CD4-positive, alpha-beta T cell (primary cell): ENCODE measurements at regions not wholly inside any gene's neighbourhood (a gene's known extent, or its start where the extent isn't known, plus 50 kb on each side); places are given as distances from the start of the nearest gene placed in this dataset.

Source experiments
- ATAC-seq: fragments of 200-7000 bp; cut with Tn5 transposase; one replicate; pipeline ENCODE4 v1.10.0; 2022; ENCODE audit warnings: mild to moderate bottlenecking; ENCODE audit not compliant: poor library complexity
- CTCF ChIA-PET: fragments of 350-600 bp; sonication (Branson Sonifier 250); formaldehyde crosslinking; loops from one replicate; lab custom pipeline; 2021; ENCODE audit warnings: antibody characterized with exemption, inconsistent platforms; lab: Charles Lee
- POLR2A ChIA-PET: fragments of 350-600 bp; sonication (Branson Sonifier 250); formaldehyde crosslinking; loops from one replicate; lab custom pipeline; 2021; ENCODE audit warnings: antibody characterized with exemption, inconsistent platforms; lab: Charles Lee
- DNase-seq, 14 experiments: peaks; one replicate each; pipeline ENCODE4 v3.0.0-alpha.2; 2013 to 2020; ENCODE audit warnings: mixed read lengths in 2 of 14
- H3K27ac ChIP-seq, 2 donors: one replicate each; pipeline versions ENCODE4 v1.5.1 to v1.7.0; 2013; ENCODE audit warnings: low read length in 2 of 2, low read depth in 1 of 2, mild to moderate bottlenecking in 1 of 2
- H3K27me3 ChIP-seq, 2 experiments: 1 replicate in 1 of 2; 2 replicates in 1 of 2; pipeline versions ENCODE4 v1.6.1 to v1.7.0; 2013; ENCODE audit warnings: low read length in 2 of 2, control low read depth in 1 of 2, mild to moderate bottlenecking in 1 of 2, moderate library complexity in 1 of 2; ENCODE audit not compliant: insufficient read depth in 2 of 2, control insufficient read depth in 1 of 2
- H3K36me3 ChIP-seq: one replicate; pipeline ENCODE4 v1.6.1; 2013; ENCODE audit warnings: low read length, control low read depth; ENCODE audit not compliant: insufficient read depth
- H3K4me1 ChIP-seq: one replicate; pipeline ENCODE4 v1.6.1; 2013; ENCODE audit warnings: low read length, control low read depth; ENCODE audit not compliant: insufficient read depth
- H3K4me3 ChIP-seq: one replicate; pipeline ENCODE4 v1.5.1; 2013; ENCODE audit warnings: mild to moderate bottlenecking, low read length, moderate library complexity
- H3K9me3 ChIP-seq, 2 experiments: 1 replicate in 1 of 2; 2 replicates in 1 of 2; pipeline versions ENCODE4 v1.6.1 to v1.7.0; 2013; ENCODE audit warnings: low read length in 2 of 2, mild to moderate bottlenecking in 2 of 2, control low read depth in 1 of 2, moderate library complexity in 1 of 2; ENCODE audit not compliant: control insufficient read depth in 1 of 2, insufficient read depth in 1 of 2
- H3K27ac Mint-ChIP-seq: one replicate; pipeline ENCODE4 v1.8.0; 2020; ENCODE audit warnings: mixed read lengths
- H3K27me3 Mint-ChIP-seq: one replicate; pipeline ENCODE4 v1.8.0; 2021; ENCODE audit warnings: mixed read lengths
- H3K36me3 Mint-ChIP-seq: one replicate; pipeline ENCODE4 v1.8.0; 2021; ENCODE audit warnings: low read depth, mixed read lengths
- H3K4me1 Mint-ChIP-seq: one replicate; pipeline ENCODE4 v1.8.0; 2021; ENCODE audit warnings: low read depth, mixed read lengths
- H3K4me3 Mint-ChIP-seq: one replicate; pipeline ENCODE4 v1.8.0; 2020; ENCODE audit warnings: mild to moderate bottlenecking, mixed read lengths
- H3K9me3 Mint-ChIP-seq: one replicate; pipeline ENCODE4 v1.8.0; 2020; ENCODE audit warnings: mixed read lengths
- CTCF ChIP-seq: fragments of 200-600 bp; IDR thresholded peaks from one replicate; pipeline ENCODE4 v1.8.0; 2022; ENCODE audit warnings: antibody characterized with exemption, mild to moderate bottlenecking
- intact Hi-C, 2 experiments: fragments of 100-400 bp; cut with DNase I in 1 of 2; cut with micrococcal nuclease in 1 of 2; formaldehyde crosslinking; loops; one replicate each; pipeline versions ENCODE4 v1.15.1 to v1.9.0; 2023 to 2025; cut with DNase I, micrococcal nuclease

DNA sequence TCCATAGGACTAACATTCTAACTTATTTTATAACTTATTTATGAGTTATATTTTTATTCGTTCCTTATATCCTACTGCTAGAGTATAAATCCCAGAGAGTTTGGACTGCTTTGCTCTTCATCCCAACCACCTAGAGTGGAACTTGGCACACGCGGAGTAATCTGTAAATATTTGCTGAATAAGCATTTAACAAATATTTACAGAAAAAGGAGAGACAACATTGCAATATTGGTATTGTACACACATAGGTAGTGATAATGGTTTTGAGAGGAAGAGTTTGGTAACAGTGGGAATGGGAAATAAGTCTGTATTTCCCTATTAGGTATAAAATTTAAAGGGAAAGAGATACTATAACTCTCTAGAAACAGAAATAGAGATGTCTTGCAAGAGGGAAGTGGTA is 634.8 kb upstream of the CITED2 start:
- H3K9me3 ChIP-seq, result peaks cover 0 to 3% of the 10 kb centered on the region in 2 experiments
- peaks cover 4% of the 10 kb centered on the region for H3K27me3 Mint-ChIP-seq
- H3K27ac Mint-ChIP-seq, result no peak overlapping the region
- no peak for DNase-seq
- no peaks in the 10 kb centered on the region for H3K4me1 Mint-ChIP-seq
- H3K9me3 Mint-ChIP-seq, result no peaks in the 10 kb centered on the region
- no peak overlapping the region for H3K4me3 Mint-ChIP-seq
- TF ChIP-seq CTCF, result no peak
- ATAC-seq, result no peak
- intact Hi-C loops, result no loop called here
- H3K4me1 ChIP-seq, result no peaks in the 10 kb centered on the region
- H3K27ac ChIP-seq, result no peak overlapping the region
- H3K36me3 ChIP-seq, result no peaks in the 10 kb centered on the region
- ChIA-PET CTCF (no interaction called here), POLR2A (no interaction called here)
- no peaks in the 10 kb centered on the region for H3K36me3 Mint-ChIP-seq
- no peak overlapping the region for H3K4me3 ChIP-seq
- no peaks in the 10 kb centered on the region for H3K27me3 ChIP-seq

DNA sequence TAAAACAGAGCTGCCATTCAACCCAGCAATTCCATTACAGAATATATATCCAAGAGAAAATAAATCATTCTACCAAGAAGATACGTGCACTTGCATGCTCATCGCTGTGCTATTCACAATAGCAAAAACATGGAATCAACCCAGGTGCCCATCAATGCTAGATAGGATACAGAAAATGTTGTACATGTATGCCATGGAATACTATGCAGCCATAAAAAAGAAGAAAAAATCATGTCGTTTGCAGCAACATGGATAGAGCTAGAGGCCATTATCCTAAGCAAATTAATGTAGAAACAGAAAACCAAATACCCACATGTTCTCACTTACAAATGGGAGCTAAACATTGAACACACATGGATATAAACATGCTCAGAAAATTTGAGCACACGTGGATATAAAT is 633.1 kb upstream of the CITED2 start:
- Histone ChIP-seq H3K4me3 (no peak overlapping the region), H3K36me3 (no peaks in the 10 kb centered on the region), H3K27ac (no peak overlapping the region), H3K27me3 (no peaks in the 10 kb centered on the region), H3K9me3 (no peaks in the 10 kb centered on the region), H3K4me1 (no peaks in the 10 kb centered on the region)
- Mint-ChIP-seq H3K27me3 (no peaks in the 10 kb centered on the region), H3K9me3 (no peaks in the 10 kb centered on the region), H3K4me1 (no peaks in the 10 kb centered on the region), H3K4me3 (no peak overlapping the region), H3K36me3 (no peaks in the 10 kb centered on the region), H3K27ac (no peak overlapping the region)
- CTCF ChIA-PET, result no interaction called here
- POLR2A ChIA-PET, result no interaction called here
- no peak for TF ChIP-seq CTCF
- intact Hi-C loops, result no loop called here
- ATAC-seq, result no peak
- no peak for DNase-seq

GRCh38 chr6:140003217-140003616 is 628.8 kb upstream of the CITED2 start:
- H3K4me1 ChIP-seq, result no peaks in the 10 kb centered on the region
- no peaks in the 10 kb centered on the region for H3K36me3 ChIP-seq
- Mint-ChIP-seq H3K9me3 (no peaks in the 10 kb centered on the region), H3K4me3 (no peak overlapping the region), H3K36me3 (no peaks in the 10 kb centered on the region), H3K27me3 (no peaks in the 10 kb centered on the region), H3K27ac (no peak overlapping the region), H3K4me1 (no peaks in the 10 kb centered on the region)
- ChIA-PET POLR2A (no interaction called here), CTCF (no interaction called here)
- H3K9me3 ChIP-seq, result no peaks in the 10 kb centered on the region
- H3K4me3 ChIP-seq, result no peak overlapping the region
- no peaks in the 10 kb centered on the region for H3K27me3 ChIP-seq
- no peak for TF ChIP-seq CTCF
- no peak for ATAC-seq
- H3K27ac ChIP-seq, result no peak overlapping the region
- no peak for DNase-seq
- intact Hi-C loops, result no loop called here
